ENCODE measurements at regions not wholly inside any gene's neighbourhood (a gene's known extent, or its start where the extent isn't known, plus 50 kb on each side); places are given as distances from the start of the nearest gene placed in this dataset.
"Not testable (repeated sequence)": the region's sequence is repeated elsewhere in the genome, so short reads cannot be mapped to it uniquely, and the experiment has no call there.

DNA sequence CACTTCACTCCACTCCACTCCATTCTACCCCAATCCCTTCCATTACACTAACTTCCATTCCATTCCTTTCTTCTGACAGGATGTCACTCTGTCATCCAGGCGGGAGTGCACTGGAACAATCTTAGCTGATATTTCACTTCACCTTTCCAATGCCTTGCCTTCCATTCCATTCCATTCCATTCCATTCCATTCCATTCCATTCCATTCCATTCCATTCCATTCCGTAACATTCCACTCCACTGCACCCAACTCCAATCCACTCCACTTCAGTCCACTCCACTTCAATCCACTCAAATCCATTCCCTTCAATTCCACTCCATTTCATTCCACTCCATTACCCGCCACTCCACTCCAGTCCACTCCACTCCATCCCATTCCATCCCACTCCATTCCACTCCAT is 1099.4 kb downstream of the TSPY10 start:
- ATAC-seq (ENCODE audit: low read depth in 2 of 2) = no peak
- no peaks in the 10 kb centered on the region for H3K27me3 ChIP-seq (ENCODE audit: control insufficient read depth, insufficient read depth, low read length)
- H3K4me3 Mint-ChIP-seq = no peak overlapping the region
- H3K27ac ChIP-seq (ENCODE audit: insufficient read depth, low read length, poor library complexity, severe bottlenecking) = no peak overlapping the region
- no peak overlapping the region for H3K4me3 ChIP-seq (ENCODE audit: low read depth, low read length)
- peak in 1 of 3 donors; percentile 66 for DNase-seq
- no peak overlapping the region for H3K27ac Mint-ChIP-seq
- no peaks in the 10 kb centered on the region for H3K36me3 Mint-ChIP-seq
- no peaks in the 10 kb centered on the region for H3K36me3 ChIP-seq (ENCODE audit: control insufficient read depth, insufficient read depth, low read length)
- peaks cover 0 to 9% (median 1%) of the 10 kb centered on the region in 7 donors for H3K9me3 Mint-ChIP-seq
- H3K9me3 ChIP-seq (ENCODE audit: control insufficient read depth in 2 of 2, low read length in 2 of 2) = peaks cover 1 to 5% of the 10 kb centered on the region in 2 experiments
- no peaks in the 10 kb centered on the region for H3K27me3 Mint-ChIP-seq
- H3K4me1 ChIP-seq (ENCODE audit: control insufficient read depth, insufficient read depth, low read length, poor library complexity, severe bottlenecking) = no peaks in the 10 kb centered on the region
- H3K4me1 Mint-ChIP-seq = no peaks in the 10 kb centered on the region

DNA sequence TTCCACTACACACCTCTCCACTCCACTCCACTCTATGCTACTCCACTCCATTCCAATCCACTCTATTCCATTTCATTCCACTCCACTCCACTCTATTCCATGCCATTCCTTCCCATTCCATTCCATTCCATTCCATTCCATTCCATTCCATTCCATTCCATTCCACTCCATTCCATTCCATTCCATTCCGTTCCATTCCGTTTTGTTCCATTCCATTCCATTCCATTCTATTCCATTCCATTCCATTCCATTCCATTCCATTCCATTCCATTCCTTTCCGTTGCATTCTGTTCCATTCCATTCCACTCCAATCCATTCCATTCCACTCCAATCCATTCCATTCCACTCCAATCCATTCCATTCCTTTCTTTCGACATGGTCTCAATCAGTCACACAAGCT is 1121.1 kb downstream of the TSPY10 start:
- DNase-seq; H3K36me3 ChIP-seq (ENCODE audit: control insufficient read depth, insufficient read depth, low read length); H3K27ac Mint-ChIP-seq; ATAC-seq (ENCODE audit: low read depth in 2 of 2); H3K4me3 Mint-ChIP-seq; H3K27ac ChIP-seq (ENCODE audit: insufficient read depth, low read length, poor library complexity, severe bottlenecking); H3K4me1 ChIP-seq (ENCODE audit: control insufficient read depth, insufficient read depth, low read length, poor library complexity, severe bottlenecking); H3K4me1 Mint-ChIP-seq; H3K27me3 ChIP-seq (ENCODE audit: control insufficient read depth, insufficient read depth, low read length); H3K27me3 Mint-ChIP-seq; H3K4me3 ChIP-seq (ENCODE audit: low read depth, low read length); H3K36me3 Mint-ChIP-seq; H3K9me3 ChIP-seq (ENCODE audit: control insufficient read depth in 2 of 2, low read length in 2 of 2): not testable (repeated sequence)
- peaks cover 0 to 23% (median 6%) of the 10 kb centered on the region in 7 donors for H3K9me3 Mint-ChIP-seq

DNA sequence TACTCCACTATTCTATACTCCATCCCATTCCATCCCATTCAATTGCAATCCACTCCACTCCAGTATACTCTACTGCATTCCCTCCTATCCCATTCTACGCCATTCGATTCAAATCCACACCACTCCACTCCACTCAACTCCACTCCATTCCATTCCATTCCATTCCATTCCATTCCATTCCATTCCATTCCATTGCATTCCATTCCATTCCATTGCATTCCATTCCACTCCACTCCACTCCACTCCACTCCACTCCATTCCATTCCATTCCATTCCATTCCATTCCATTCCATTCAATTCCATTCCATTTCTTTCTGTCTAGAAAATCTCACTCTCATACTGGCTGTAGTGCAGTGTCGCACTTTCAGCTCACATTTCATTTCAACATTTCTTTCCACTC is 1129.4 kb downstream of the TSPY10 start:
- not testable (repeated sequence) for H3K4me3 Mint-ChIP-seq; H3K36me3 ChIP-seq (ENCODE audit: control insufficient read depth, insufficient read depth, low read length); H3K4me1 Mint-ChIP-seq; H3K4me3 ChIP-seq (ENCODE audit: low read depth, low read length); H3K4me1 ChIP-seq (ENCODE audit: control insufficient read depth, insufficient read depth, low read length, poor library complexity, severe bottlenecking); DNase-seq; H3K27me3 ChIP-seq (ENCODE audit: control insufficient read depth, insufficient read depth, low read length); H3K36me3 Mint-ChIP-seq; ATAC-seq (ENCODE audit: low read depth in 2 of 2); H3K27ac Mint-ChIP-seq; H3K27me3 Mint-ChIP-seq; H3K27ac ChIP-seq (ENCODE audit: insufficient read depth, low read length, poor library complexity, severe bottlenecking)
- peaks cover 26 to 28% of the 10 kb centered on the region in 2 experiments for H3K9me3 ChIP-seq (ENCODE audit: control insufficient read depth in 2 of 2, low read length in 2 of 2)
- peaks cover 0 to 69% (median 12%) of the 10 kb centered on the region in 7 donors for H3K9me3 Mint-ChIP-seq

DNA sequence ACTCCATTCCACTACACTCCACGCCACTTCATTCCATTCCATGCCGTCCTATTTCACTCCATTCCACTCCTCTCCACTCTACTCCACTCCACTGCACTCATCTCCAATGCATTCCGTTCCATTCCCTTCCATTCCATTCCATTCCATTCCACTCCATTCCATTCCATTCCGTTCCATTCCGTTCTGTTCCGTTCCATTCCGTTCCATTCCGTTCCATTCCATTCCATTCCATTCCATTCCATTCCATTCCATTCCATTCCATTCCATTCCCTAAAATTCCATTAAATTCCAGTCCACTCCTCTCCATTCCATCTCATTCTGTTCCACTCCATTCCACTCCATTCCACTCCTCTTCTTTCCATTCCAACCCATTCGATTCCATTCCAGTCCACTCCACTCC is 1139.1 kb downstream of the TSPY10 start:
- no peaks in the 10 kb centered on the region for H3K36me3 ChIP-seq (ENCODE audit: control insufficient read depth, insufficient read depth, low read length)
- no peak for ATAC-seq (ENCODE audit: low read depth in 2 of 2)
- no peaks in the 10 kb centered on the region for H3K27me3 ChIP-seq (ENCODE audit: control insufficient read depth, insufficient read depth, low read length)
- H3K9me3 ChIP-seq (ENCODE audit: control insufficient read depth in 2 of 2, low read length in 2 of 2) = peaks cover 23 to 26% of the 10 kb centered on the region in 2 experiments
- Mint-ChIP-seq H3K9me3 (peaks cover 0 to 41% (median 10%) of the 10 kb centered on the region in 7 donors), H3K4me3 (no peak overlapping the region), H3K4me1 (no peaks in the 10 kb centered on the region), H3K27me3 (no peaks in the 10 kb centered on the region), H3K27ac (no peak overlapping the region), H3K36me3 (no peaks in the 10 kb centered on the region)
- H3K4me3 ChIP-seq (ENCODE audit: low read depth, low read length) = no peak overlapping the region
- H3K4me1 ChIP-seq (ENCODE audit: control insufficient read depth, insufficient read depth, low read length, poor library complexity, severe bottlenecking) = no peaks in the 10 kb centered on the region
- H3K27ac ChIP-seq (ENCODE audit: insufficient read depth, low read length, poor library complexity, severe bottlenecking) = no peak overlapping the region
- DNase-seq = no peak

DNA sequence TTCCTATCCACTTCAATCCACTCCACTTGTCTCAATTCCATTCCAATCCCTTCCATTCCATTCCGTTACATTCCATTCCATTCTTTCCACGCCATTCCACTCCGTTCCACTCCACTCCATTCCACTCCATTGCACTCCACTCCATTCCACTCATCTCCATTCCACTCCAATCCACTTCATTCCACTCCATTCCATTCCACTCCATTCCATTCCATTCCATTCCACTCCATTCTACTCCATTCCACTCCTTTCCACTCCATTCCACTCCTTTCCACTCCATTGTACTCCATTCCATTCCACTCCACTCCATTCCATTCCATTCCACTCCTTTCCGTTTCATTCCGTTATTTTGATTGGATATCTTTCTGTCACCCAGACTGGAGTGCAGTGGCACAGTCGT is 1158.7 kb downstream of the TSPY10 start:
- Mint-ChIP-seq H3K27me3 (no peaks in the 10 kb centered on the region), H3K36me3 (peaks cover 4% of the 10 kb centered on the region), H3K4me1 (no peaks in the 10 kb centered on the region), H3K9me3 (peaks cover 0 to 70% (median 9%) of the 10 kb centered on the region in 7 donors), H3K4me3 (no peak overlapping the region), H3K27ac (no peak overlapping the region)
- no peaks in the 10 kb centered on the region for H3K27me3 ChIP-seq (ENCODE audit: control insufficient read depth, insufficient read depth, low read length)
- no peaks in the 10 kb centered on the region for H3K4me1 ChIP-seq (ENCODE audit: control insufficient read depth, insufficient read depth, low read length, poor library complexity, severe bottlenecking)
- H3K36me3 ChIP-seq (ENCODE audit: control insufficient read depth, insufficient read depth, low read length) = no peaks in the 10 kb centered on the region
- DNase-seq = no peak
- peaks cover 10 to 14% of the 10 kb centered on the region in 2 experiments for H3K9me3 ChIP-seq (ENCODE audit: control insufficient read depth in 2 of 2, low read length in 2 of 2)
- H3K4me3 ChIP-seq (ENCODE audit: low read depth, low read length) = no peak overlapping the region
- no peak overlapping the region for H3K27ac ChIP-seq (ENCODE audit: insufficient read depth, low read length, poor library complexity, severe bottlenecking)
- ATAC-seq (ENCODE audit: low read depth in 2 of 2) = no peak

Measured in CD4-positive, CD25-positive, alpha-beta regulatory T cell (primary cell).